ENCODE measurements at regions not wholly inside any gene's neighbourhood (a gene's known extent, or its start where the extent isn't known, plus 50 kb on each side); places are given as distances from the start of the nearest gene placed in this dataset.

DNA sequence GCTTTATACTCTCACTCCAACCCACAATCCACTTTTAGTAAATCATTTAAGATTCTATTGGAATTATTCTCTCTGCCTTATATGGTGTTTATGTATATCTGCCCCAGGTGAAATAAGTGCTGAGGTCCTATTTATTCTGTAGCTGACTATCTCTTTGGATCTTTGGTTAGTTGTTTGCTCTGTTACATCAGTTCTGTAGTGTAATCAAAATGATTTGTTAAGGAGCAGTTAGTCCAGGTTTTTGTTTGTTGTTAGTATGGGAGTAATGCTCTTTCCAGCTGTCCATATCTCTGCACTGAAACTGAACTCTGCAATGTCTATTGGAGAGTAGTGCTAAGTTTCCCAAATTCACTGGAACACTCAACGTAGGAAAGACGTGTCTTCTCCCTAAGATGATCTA lies 615.8 kb downstream of the SNAPC1 start:
- DNase-seq (ENCODE audit: low read depth), result no peak

GRCh38 chr14:62381311-62382070 lies 619.3 kb downstream of the SNAPC1 start:
- no peak for DNase-seq (ENCODE audit: low read depth)

- no peak for DNase-seq (ENCODE audit: low read depth)
Observed at GRCh38 chr14:62409169-62409568, 636.1 kb downstream of the KCNH5 start.

DNA sequence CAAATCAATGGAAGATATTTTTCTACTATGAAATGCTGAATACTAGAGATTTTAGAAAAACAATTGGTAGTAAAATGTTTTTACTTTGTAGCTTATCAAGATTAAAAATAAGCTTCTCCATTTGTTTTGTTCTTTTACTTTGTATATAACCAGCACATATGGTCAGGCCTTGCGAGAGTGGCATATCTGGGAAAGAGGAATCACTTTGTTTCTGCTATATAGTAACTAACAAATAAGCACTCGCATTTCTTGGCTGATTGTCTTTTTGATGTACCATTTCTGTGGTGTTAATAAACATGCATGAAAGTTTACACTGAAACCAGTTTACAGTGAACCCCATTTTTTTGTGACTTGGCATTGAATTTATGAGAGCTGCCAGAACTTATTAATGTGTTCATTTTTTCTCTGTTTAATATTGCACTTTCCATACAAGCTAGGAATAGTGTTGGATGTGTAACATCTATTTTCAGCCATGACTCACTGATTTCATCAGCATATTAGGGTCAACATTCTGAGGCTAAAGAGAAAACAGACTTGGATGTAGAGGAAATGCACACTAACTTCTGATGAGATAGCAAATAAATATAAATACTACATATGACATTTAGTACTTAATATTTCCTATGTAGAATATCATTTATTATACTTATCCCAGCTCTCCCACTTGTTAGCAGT lies 635.5 kb downstream of the KCNH5 start:
- peak; percentile 33 for DNase-seq (ENCODE audit: low read depth)

DNA sequence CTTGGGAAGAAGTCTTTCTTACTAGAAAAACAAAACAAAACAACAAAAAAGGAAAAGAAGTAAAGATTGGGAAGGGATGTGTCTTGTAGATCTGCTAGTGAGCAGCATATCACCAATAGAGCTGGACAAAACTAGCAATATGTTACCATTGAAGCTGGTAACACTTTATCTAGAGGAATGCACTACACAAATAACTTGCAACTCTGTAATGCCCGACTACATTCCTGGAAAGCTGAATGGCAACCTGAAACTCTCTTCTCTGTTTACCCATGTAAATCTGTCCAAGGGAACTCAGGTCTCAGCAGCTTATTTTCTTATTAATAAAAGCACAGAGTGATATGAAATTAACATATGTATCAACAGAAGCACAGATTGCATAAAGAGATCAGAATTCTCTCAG lies 624.4 kb downstream of the KCNH5 start:
- DNase-seq (ENCODE audit: low read depth), result no peak

DNA sequence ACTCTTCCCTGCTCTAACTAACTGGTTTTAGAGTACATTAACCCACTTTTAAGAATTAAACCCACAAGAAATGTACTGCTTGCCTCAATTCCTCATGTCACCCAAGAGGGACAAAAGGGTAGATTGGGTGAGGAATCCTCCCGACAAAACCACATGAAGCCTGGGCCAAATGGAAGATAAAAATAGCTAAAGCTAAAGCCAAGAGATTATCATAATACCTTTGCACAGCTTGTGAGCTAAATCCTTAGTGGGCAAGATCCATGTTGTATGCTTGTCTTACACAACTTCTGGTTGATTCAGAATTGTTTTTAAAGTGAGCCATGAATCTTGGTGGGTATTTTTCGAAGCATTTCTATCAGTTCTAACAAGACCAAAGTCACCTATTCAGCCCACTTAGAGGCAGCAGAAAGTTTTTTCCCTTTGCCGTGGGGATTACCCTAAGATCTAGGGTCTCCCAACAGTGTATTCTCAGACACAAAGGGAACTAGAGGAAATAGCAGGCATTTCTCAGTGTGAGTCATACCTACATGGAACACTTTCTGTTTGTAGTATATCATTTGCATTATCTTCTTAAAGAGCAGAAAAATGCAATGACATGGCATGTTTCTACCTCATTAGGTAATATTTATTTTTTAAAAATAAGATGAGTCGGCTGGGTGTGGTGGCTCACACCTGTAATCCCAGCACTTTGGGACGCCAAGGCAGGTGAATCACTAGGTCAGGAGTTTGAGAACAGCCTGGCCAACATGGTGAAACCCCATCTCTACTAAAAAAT lies 616.6 kb downstream of the KCNH5 start:
- no peak for DNase-seq (ENCODE audit: low read depth)

- DNase-seq (ENCODE audit: low read depth), result no peak
Observed at GRCh38 chr14:62429683-62430082, 615.6 kb downstream of the KCNH5 start.

DNA sequence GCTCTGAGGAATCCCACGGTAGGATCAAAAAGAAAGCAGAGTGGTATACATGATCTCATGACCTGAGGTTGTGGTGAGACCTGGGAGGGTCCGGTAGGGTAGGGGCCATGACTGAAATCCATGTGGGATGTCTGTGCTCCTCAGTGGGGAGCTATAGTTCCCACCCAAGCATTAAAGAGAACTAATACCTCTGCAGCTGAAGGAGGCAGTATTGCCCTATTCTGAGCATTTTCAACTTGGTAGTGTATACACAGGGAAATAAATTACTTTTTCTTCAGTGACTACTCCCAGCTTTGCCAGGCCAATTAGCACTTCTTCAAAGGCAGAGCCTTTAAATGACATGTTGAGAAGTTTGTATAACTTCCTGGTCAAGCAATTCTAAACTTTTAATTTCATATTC lies 613.8 kb downstream of the KCNH5 start:
- no peak for DNase-seq (ENCODE audit: low read depth)

- DNase-seq (ENCODE audit: low read depth), result no peak
Observed at GRCh38 chr14:62432955-62433354, 612.3 kb downstream of the KCNH5 start.

DNA sequence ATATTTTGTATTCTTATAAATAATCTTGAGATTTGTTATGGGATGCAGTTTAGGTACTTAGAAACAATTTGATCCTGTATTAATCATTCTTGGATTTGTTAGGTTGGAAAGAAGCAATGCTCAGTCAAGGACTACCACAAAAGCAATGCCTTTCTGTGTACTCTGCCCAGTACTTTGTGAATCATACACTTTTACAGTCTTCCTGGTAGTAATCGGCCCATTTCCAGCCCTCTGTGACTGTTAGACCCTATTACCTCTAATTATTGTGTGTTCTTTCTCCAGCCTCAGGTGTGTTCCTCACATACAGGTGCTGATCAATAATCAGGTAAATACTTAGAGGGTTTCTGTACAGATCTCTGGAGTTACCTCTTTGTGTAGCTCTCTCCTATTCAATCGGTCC lies 609.0 kb downstream of the KCNH5 start:
- DNase-seq (ENCODE audit: low read depth), result no peak

DNA sequence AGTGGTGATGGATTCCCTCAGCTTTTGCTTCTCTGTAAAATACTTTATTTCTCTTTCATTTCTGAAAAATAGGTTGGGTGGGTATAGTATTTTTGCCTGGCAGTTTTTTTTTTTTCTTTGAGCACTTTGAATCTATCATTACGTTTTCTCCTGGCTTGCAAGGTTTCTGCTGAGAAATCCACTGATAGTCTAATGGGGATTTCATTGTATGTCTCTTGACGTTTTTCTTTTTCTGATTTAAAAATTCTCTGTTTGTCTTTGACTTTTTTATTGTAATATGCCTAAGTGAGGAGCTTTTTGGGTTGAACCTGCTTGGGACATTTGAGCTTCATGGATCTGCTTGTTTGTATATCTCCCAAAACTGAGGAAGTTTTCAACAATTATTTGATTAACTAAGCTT lies 606.0 kb downstream of the KCNH5 start:
- no peak for DNase-seq (ENCODE audit: low read depth)

GRCh38 chr14:62443796-62444195 lies 601.5 kb downstream of the KCNH5 start:
- peak; percentile 65 for DNase-seq (ENCODE audit: low read depth)

- DNase-seq (ENCODE audit: low read depth), result no peak
Observed at GRCh38 chr14:62445570-62445969, 599.7 kb downstream of the KCNH5 start.

DNA sequence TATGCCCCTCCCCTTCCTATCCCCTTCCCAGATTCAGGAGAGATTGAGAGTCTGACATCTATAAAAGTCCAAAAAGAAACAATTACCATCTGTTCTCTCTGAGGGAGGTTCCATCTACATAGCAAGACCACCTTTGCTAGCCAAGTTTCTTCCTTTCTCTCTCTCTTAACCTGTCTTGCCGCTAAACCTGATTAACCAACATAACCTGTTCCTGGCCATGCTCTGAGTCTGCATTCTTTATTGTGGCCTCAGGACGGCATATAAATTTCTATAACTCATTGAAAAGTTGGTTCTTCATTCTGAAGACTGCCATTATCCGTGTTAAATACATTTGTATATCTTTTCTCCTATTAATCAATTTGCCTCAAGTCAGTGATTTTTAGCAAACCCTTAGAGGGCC lies 594.0 kb downstream of the KCNH5 start:
- DNase-seq (ENCODE audit: low read depth), result no peak

GRCh38 chr14:62453226-62453625 lies 592.0 kb downstream of the KCNH5 start:
- DNase-seq (ENCODE audit: low read depth), result no peak

- DNase-seq (ENCODE audit: low read depth), result no peak
Observed at GRCh38 chr14:62455446-62455845, 589.8 kb downstream of the KCNH5 start.

- no peak for DNase-seq (ENCODE audit: low read depth)
Observed at GRCh38 chr14:62462988-62463387, 582.3 kb downstream of the KCNH5 start.

DNA sequence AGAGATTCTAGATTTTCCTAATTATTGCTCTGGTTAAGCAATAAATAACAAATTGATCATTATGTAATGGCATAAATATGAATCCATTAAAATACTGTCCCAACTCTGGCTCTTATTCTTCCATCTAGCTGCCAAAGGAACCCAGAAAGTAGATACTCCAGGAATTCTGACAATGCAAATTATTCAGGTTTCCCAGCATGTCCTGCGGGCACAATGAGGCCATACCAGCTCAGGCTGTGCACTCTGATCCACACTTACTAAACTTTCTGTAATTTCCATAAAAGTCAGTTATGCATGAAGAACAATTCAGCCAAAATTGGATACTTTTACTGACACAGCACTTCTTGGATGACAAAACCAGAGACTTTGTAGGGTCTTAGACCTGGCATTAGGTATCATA lies 576.3 kb downstream of the KCNH5 start:
- no peak for DNase-seq (ENCODE audit: low read depth)

GRCh38 chr14:62470935-62471334 lies 574.3 kb downstream of the KCNH5 start:
- DNase-seq (ENCODE audit: low read depth), result no peak

DNA sequence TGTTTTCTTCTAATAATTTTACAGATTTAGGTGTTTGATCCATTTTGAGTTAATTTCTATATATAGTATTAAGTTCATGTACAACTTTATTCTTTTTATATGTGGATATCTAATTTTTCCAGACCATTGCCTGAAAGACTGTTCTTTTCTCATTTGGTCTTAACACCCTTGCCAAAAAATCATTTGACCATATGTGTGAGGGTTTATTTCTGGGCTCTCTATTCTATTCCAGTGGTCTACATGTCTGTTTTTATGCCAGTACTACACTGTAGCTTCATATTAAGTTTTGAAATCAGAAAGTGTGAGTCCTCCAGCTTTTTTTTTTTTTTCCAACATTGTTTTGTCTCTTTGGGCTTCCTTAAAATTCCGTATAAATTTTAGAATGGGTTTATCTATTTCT lies 554.1 kb downstream of the KCNH5 start:
- DNase-seq (ENCODE audit: low read depth), result no peak

DNA sequence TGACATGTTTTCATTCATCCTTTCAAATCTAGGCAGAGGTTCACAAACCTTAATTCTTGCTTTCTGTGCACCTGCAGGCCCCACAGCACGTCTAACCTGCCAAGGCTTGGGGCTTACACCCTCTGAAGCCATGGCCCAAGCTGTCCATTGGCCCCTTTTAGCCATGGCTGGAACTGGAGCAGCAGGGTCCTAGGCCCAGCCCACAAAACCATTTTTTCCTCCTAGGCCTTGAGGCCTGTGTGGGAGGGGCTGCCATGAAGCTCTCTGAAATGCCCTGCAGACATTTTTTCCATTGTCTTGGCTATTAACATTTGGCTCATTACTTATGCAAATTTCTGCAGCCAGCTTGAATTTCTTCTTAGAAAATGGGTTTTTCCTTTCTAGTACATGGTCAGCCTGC lies 547.5 kb downstream of the KCNH5 start:
- DNase-seq (ENCODE audit: low read depth), result no peak

GRCh38 chr14:62501021-62501750 lies 544.1 kb downstream of the KCNH5 start:
- DNase-seq (ENCODE audit: low read depth), result no peak

Data from GM04503 (cell line).